Activated CD4-positive, alpha-beta T cell treated with anti-CD3 and anti-CD28 coated beads, Interleukin-2, amount 50 U/mL, for 1 hour (primary cell): ENCODE measurements at regions not wholly inside any gene's neighbourhood (a gene's known extent, or its start where the extent isn't known, plus 50 kb on each side); places are given as distances from the start of the nearest gene placed in this dataset.
A peak's percentile ranks its signal among the peaks of the same experiment; 100 is the strongest.

ENCODE experiments used
- DNase-seq: peaks from one replicate; pipeline ENCODE4 v3.0.0-alpha.2; 2020

- no peak for DNase-seq
These were observed 450.8 kb upstream of the NAALADL2 start for GRCh38 chr3:174408310-174408709.

- DNase-seq, result no peak
These were observed 449.9 kb upstream of the NAALADL2 start for GRCh38 chr3:174409086-174409743.

GRCh38 chr3:174413062-174413912 lies 445.8 kb upstream of the NAALADL2 start:
- DNase-seq, result no peak

GRCh38 chr3:174414902-174415301 lies 444.2 kb upstream of the NAALADL2 start:
- DNase-seq, result no peak

- no peak for DNase-seq
These were observed 441.6 kb upstream of the NAALADL2 start for GRCh38 chr3:174417573-174417972.

- no peak for DNase-seq
These were observed 439.9 kb upstream of the NAALADL2 start for GRCh38 chr3:174419216-174419615.

GRCh38 chr3:174423936-174424335 lies 435.2 kb upstream of the NAALADL2 start:
- DNase-seq, result no peak

- no peak for DNase-seq
These were observed 434.5 kb upstream of the NAALADL2 start for GRCh38 chr3:174424656-174425055.

- DNase-seq, result no peak
These were observed 433.7 kb upstream of the NAALADL2 start for GRCh38 chr3:174425422-174425821.

- no peak for DNase-seq
These were observed 428.1 kb upstream of the NAALADL2 start for GRCh38 chr3:174430986-174431385.

- DNase-seq, result no peak
These were observed 427.4 kb upstream of the NAALADL2 start for GRCh38 chr3:174431717-174432116.

GRCh38 chr3:174436367-174436766 lies 422.8 kb upstream of the NAALADL2 start:
- no peak for DNase-seq

GRCh38 chr3:174438501-174439145 lies 420.5 kb upstream of the NAALADL2 start:
- no peak for DNase-seq

- no peak for DNase-seq
These were observed 419.5 kb upstream of the NAALADL2 start for GRCh38 chr3:174439331-174440252.

GRCh38 chr3:174440253-174440701 lies 418.9 kb upstream of the NAALADL2 start:
- no peak for DNase-seq

- peak; percentile 12 for DNase-seq
These were observed 418.2 kb upstream of the NAALADL2 start for GRCh38 chr3:174440741-174441587.

GRCh38 chr3:174441588-174442301 lies 417.4 kb upstream of the NAALADL2 start:
- DNase-seq, result no peak

GRCh38 chr3:174442302-174442682 lies 416.8 kb upstream of the NAALADL2 start:
- no peak for DNase-seq

- no peak for DNase-seq
These were observed 414.7 kb upstream of the NAALADL2 start for GRCh38 chr3:174444391-174444790.

- no peak for DNase-seq
These were observed 401.4 kb upstream of the NAALADL2 start for GRCh38 chr3:174457758-174458157.

- DNase-seq, result no peak
These were observed 398.3 kb upstream of the NAALADL2 start for GRCh38 chr3:174460831-174461230.
